B cell (primary cell): ENCODE measurements at regions not wholly inside any gene's neighbourhood (a gene's known extent, or its start where the extent isn't known, plus 50 kb on each side); places are given as distances from the start of the nearest gene placed in this dataset.

ENCODE experiments used
- ATAC-seq: fragments of 200-7000 bp; cut with Tn5 transposase; one replicate; pipeline ENCODE4 v1.10.0; 2021; ENCODE audit warnings: low read depth, mild to moderate bottlenecking, moderate number of reproducible peaks, moderate library complexity
- CTCF ChIA-PET: fragments of 350-600 bp; sonication (Branson Sonifier 250); formaldehyde crosslinking; loops from one replicate; lab custom pipeline; 2021; ENCODE audit warnings: antibody characterized with exemption, inconsistent platforms; lab: Charles Lee
- POLR2A ChIA-PET: fragments of 350-600 bp; sonication (Branson Sonifier 250); formaldehyde crosslinking; loops from one replicate; lab custom pipeline; 2021; ENCODE audit warnings: antibody characterized with exemption; lab: Charles Lee
- DNase-seq: peaks from one replicate; pipeline ENCODE4 v3.0.0; 2013
- H2AFZ ChIP-seq: 2 replicates; pipeline ENCODE4 v1.6.1; 2012; ENCODE audit warnings: mild to moderate bottlenecking, low read depth, low read length; ENCODE audit not compliant: insufficient read depth, poor library complexity, severe bottlenecking
- H3K27ac ChIP-seq, 2 donors: 1 replicate in 1 of 2; 2 replicates in 1 of 2; pipeline ENCODE4 v1.5.1; 2012 to 2013; ENCODE audit warnings: low read length in 2 of 2, mild to moderate bottlenecking in 2 of 2, moderate library complexity in 1 of 2
- H3K27me3 ChIP-seq, 4 experiments: fragments of 200-600 bp in 1 of 4; sonication (generic) in 1 of 4; replicated peaks in 1 of 4; 1 replicate in 2 of 4; 2 replicates in 2 of 4; pipeline versions ENCODE4 v1.6.1 to v1.7.0; 2013 to 2016; ENCODE audit warnings: low read length in 3 of 4, mild to moderate bottlenecking in 2 of 4, mixed read lengths in 1 of 4, moderate library complexity in 1 of 4; ENCODE audit not compliant: insufficient read depth in 4 of 4, control insufficient read depth in 3 of 4; ENCODE audit errors: control extremely low read depth in 1 of 4
- H3K36me3 ChIP-seq, 2 experiments: replicated peaks in 1 of 2; 1 replicate in 1 of 2; 2 replicates in 1 of 2; pipeline versions ENCODE4 v1.6.1 to v1.7.1; 2013; ENCODE audit warnings: low read length in 1 of 2; ENCODE audit not compliant: insufficient read depth in 2 of 2, control insufficient read depth in 1 of 2; ENCODE audit errors: control extremely low read depth in 1 of 2, extremely low read depth in 1 of 2
- H3K4me1 ChIP-seq, 2 donors: fragments of 200-600 bp in 1 of 2; sonication (generic) in 1 of 2; 1 replicate in 1 of 2; 2 replicates in 1 of 2; pipeline versions ENCODE4 v1.5.1 to v1.6.1; 2013 to 2017; ENCODE audit warnings: low read length in 2 of 2; ENCODE audit not compliant: control insufficient read depth in 2 of 2, insufficient read depth in 2 of 2
- H3K4me2 ChIP-seq: replicated peaks from 2 replicates; pipeline ENCODE3; 2012; ENCODE audit warnings: mild to moderate bottlenecking, low read depth, low read length; ENCODE audit not compliant: poor library complexity, severe bottlenecking
- H3K4me3 ChIP-seq, 5 experiments: fragments of 200-600 bp in 1 of 5; sonication (generic) in 1 of 5; 1 replicate in 3 of 5; 2 replicates in 2 of 5; pipeline versions ENCODE4 v1.5.1 to v1.7.0; 2011 to 2016; ENCODE audit warnings: low read length in 4 of 5, mild to moderate bottlenecking in 4 of 5, low read depth in 2 of 5, control low read depth in 1 of 5, moderate library complexity in 1 of 5; ENCODE audit not compliant: insufficient read depth in 1 of 5; ENCODE audit errors: control extremely low read depth in 1 of 5, extremely low read depth in 1 of 5
- H3K79me2 ChIP-seq: fragments of 200-600 bp; sonication (generic); one replicate; pipeline ENCODE4 v1.6.0; 2016; ENCODE audit warnings: low read length; ENCODE audit not compliant: control insufficient read depth, insufficient read depth
- H3K9ac ChIP-seq: fragments of 200-600 bp; sonication (generic); 2 replicates; pipeline ENCODE4 v1.6.1; 2017; ENCODE audit warnings: mild to moderate bottlenecking, low read length, moderate library complexity
- H3K9me3 ChIP-seq, 3 donors: one replicate each; pipeline versions ENCODE4 v1.6.1 to v1.7.1; 2013; ENCODE audit warnings: low read length in 2 of 3; ENCODE audit not compliant: control insufficient read depth in 2 of 3, insufficient read depth in 1 of 3; ENCODE audit errors: control extremely low read depth in 1 of 3
- H4K20me1 ChIP-seq: 2 replicates; pipeline ENCODE4 v1.6.0; 2012; ENCODE audit warnings: mild to moderate bottlenecking, low read length; ENCODE audit not compliant: insufficient read depth, control insufficient read depth, poor library complexity, severe bottlenecking
- H3K27ac Mint-ChIP-seq: one replicate; pipeline ENCODE4 v1.8.0; 2021; ENCODE audit warnings: mixed read lengths
- H3K27me3 Mint-ChIP-seq: one replicate; pipeline ENCODE4 v1.8.0; 2021; ENCODE audit warnings: mixed read lengths
- H3K4me1 Mint-ChIP-seq: one replicate; pipeline ENCODE4 v1.8.0; 2021; ENCODE audit warnings: mixed read lengths
- H3K4me3 Mint-ChIP-seq: one replicate; pipeline ENCODE4 v1.8.0; 2021; ENCODE audit warnings: mixed read lengths
- H3K9me3 Mint-ChIP-seq: one replicate; pipeline ENCODE4 v1.8.0; 2022; ENCODE audit warnings: mixed read lengths; ENCODE audit not compliant: insufficient read depth
- CTCF ChIP-seq: fragments of 200-600 bp; IDR thresholded peaks from one replicate; pipeline ENCODE4 v1.8.0; 2022; ENCODE audit warnings: antibody characterized with exemption, mild to moderate bottlenecking
- EZH2 ChIP-seq: IDR thresholded peaks from 2 replicates; pipeline ENCODE4 v1.6.1; 2012; ENCODE audit warnings: borderline replicate concordance, low read depth, mild to moderate bottlenecking, moderate library complexity, low read length; ENCODE audit not compliant: insufficient read depth, poor library complexity, severe bottlenecking
- WGBS: methylation state at CpG from one replicate; pipeline ENCODE4 v1.1.5; 2013; ENCODE audit warnings: missing lambda C conversion rate; ENCODE audit not compliant: insufficient coverage; 5-methylcytosine and 5-hydroxymethylcytosine counted together
- intact Hi-C: fragments of 100-400 bp; cut with micrococcal nuclease; formaldehyde crosslinking; loops from one replicate; pipeline ENCODE4 v1.10.0; 2022

- no peak for DNase-seq
- POLR2A ChIA-PET = no interaction called here
- CTCF ChIA-PET = no interaction called here
- Histone ChIP-seq H3K4me3 (no peak overlapping the region), H3K27ac (no peak overlapping the region), H3K9ac (no peak overlapping the region), H3K36me3 (no peaks in the 10 kb centered on the region), H4K20me1 (no peaks in the 10 kb centered on the region), H2AFZ (no peak overlapping the region), H3K9me3 (no peaks in the 10 kb centered on the region), H3K79me2 (no peaks in the 10 kb centered on the region), H3K4me2 (no peak overlapping the region), H3K27me3 (no peaks in the 10 kb centered on the region), H3K4me1 (no peaks in the 10 kb centered on the region)
- WGBS = no CpG with 5 or more reads among the region's 1 CpG
- Mint-ChIP-seq H3K27me3 (no peaks in the 10 kb centered on the region), H3K4me1 (peaks cover 4% of the 10 kb centered on the region), H3K9me3 (no peaks in the 10 kb centered on the region), H3K4me3 (no peak overlapping the region), H3K27ac (no peak overlapping the region)
- TF ChIP-seq EZH2 (no peak), CTCF (no peak)
- no peak for ATAC-seq
- intact Hi-C loops = no loop called here
These were observed 55.4 kb upstream of the GRPR start for GRCh38 chrX:16067886-16068515.

- Histone ChIP-seq H2AFZ (no peak overlapping the region), H3K27ac (no peak overlapping the region), H3K4me3 (no peak overlapping the region), H3K4me1 (no peaks in the 10 kb centered on the region), H3K9ac (no peak overlapping the region), H3K27me3 (no peaks in the 10 kb centered on the region), H4K20me1 (no peaks in the 10 kb centered on the region), H3K36me3 (no peaks in the 10 kb centered on the region), H3K79me2 (no peaks in the 10 kb centered on the region), H3K9me3 (no peaks in the 10 kb centered on the region), H3K4me2 (no peak overlapping the region)
- no CpG with 5 or more reads among the region's 1 CpG for WGBS
- H3K4me3 Mint-ChIP-seq = no peak overlapping the region
- ChIA-PET POLR2A (no interaction called here), CTCF (no interaction called here)
- no peak for DNase-seq
- no peak overlapping the region for H3K27ac Mint-ChIP-seq
- peaks cover 10% of the 10 kb centered on the region for H3K4me1 Mint-ChIP-seq
- no peaks in the 10 kb centered on the region for H3K9me3 Mint-ChIP-seq
- intact Hi-C loops = no loop called here
- ATAC-seq = no peak
- TF ChIP-seq CTCF (no peak), EZH2 (no peak)
- H3K27me3 Mint-ChIP-seq = no peaks in the 10 kb centered on the region
These were observed 59.4 kb upstream of the GRPR start for GRCh38 chrX:16063921-16064320.
